ENCODE measurements at regions not wholly inside any gene's neighbourhood (a gene's known extent, or its start where the extent isn't known, plus 50 kb on each side); places are given as distances from the start of the nearest gene placed in this dataset.
A peak's percentile ranks its signal among the peaks of the same experiment; 100 is the strongest.
"Not testable (repeated sequence)": the region's sequence is repeated elsewhere in the genome, so short reads cannot be mapped to it uniquely, and the experiment has no call there.

- Histone ChIP-seq H3K27ac (no peak overlapping the region), H3K4me3 (no peak overlapping the region)
- no peak for DNase-seq
These were observed 74.9 kb downstream of the ALG10 start for GRCh38 chr12:34097213-34097612.

GRCh38 chr12:34105392-34105933 lies 83.2 kb downstream of the ALG10 start:
- Histone ChIP-seq H3K4me1 (no peaks in the 10 kb centered on the region), H3K4me3 (no peak overlapping the region), H3K9me3 (replicated peaks) (no peaks in the 10 kb centered on the region), H3K27ac (no peak overlapping the region), H3K27me3 (no peaks in the 10 kb centered on the region), H3K36me3 (no peaks in the 10 kb centered on the region)
- DNase-seq: no peak

More at GRCh38 chr12:34097213-34097612, 74.9 kb downstream of the ALG10 start:
- no peaks in the 10 kb centered on the region for H3K36me3 ChIP-seq
- H3K27me3 ChIP-seq: no peaks in the 10 kb centered on the region
- H3K4me1 ChIP-seq: no peaks in the 10 kb centered on the region
- no peaks in the 10 kb centered on the region for H3K9me3 ChIP-seq (replicated peaks)

GRCh38 chr12:34106172-34106571 lies 83.9 kb downstream of the ALG10 start:
- Histone ChIP-seq H3K9me3 (replicated peaks) (no peaks in the 10 kb centered on the region), H3K36me3 (no peaks in the 10 kb centered on the region), H3K4me3 (no peak overlapping the region), H3K27ac (no peak overlapping the region), H3K27me3 (no peaks in the 10 kb centered on the region), H3K4me1 (no peaks in the 10 kb centered on the region)
- no peak for DNase-seq

GRCh38 chr12:34107016-34107415 lies 84.7 kb downstream of the ALG10 start:
- DNase-seq: no peak
- no peaks in the 10 kb centered on the region for H3K9me3 ChIP-seq (replicated peaks)

GRCh38 chr12:34107781-34108404 lies 85.6 kb downstream of the ALG10 start:
- no peak for DNase-seq
- Histone ChIP-seq H3K4me1 (no peaks in the 10 kb centered on the region), H3K9me3 (replicated peaks) (no peaks in the 10 kb centered on the region), H3K27me3 (no peaks in the 10 kb centered on the region), H3K4me3 (no peak overlapping the region), H3K27ac (no peak overlapping the region), H3K36me3 (no peaks in the 10 kb centered on the region)

More at GRCh38 chr12:34107016-34107415, 84.7 kb downstream of the ALG10 start:
- H3K4me3 ChIP-seq: no peak overlapping the region
- no peaks in the 10 kb centered on the region for H3K4me1 ChIP-seq
- no peak overlapping the region for H3K27ac ChIP-seq
- H3K36me3 ChIP-seq: no peaks in the 10 kb centered on the region
- no peaks in the 10 kb centered on the region for H3K27me3 ChIP-seq

- no peaks in the 10 kb centered on the region for H3K4me1 ChIP-seq
- no peaks in the 10 kb centered on the region for H3K9me3 ChIP-seq (replicated peaks)
- no peaks in the 10 kb centered on the region for H3K36me3 ChIP-seq
- no peak overlapping the region for H3K27ac ChIP-seq
- H3K4me3 ChIP-seq: no peak overlapping the region
- no peak for DNase-seq
- H3K27me3 ChIP-seq: no peaks in the 10 kb centered on the region
These were observed 86.1 kb downstream of the ALG10 start for GRCh38 chr12:34108405-34108803.

- DNase-seq: no peak
- Histone ChIP-seq H3K36me3 (no peaks in the 10 kb centered on the region), H3K4me3 (no peak overlapping the region), H3K27ac (no peak overlapping the region), H3K27me3 (no peaks in the 10 kb centered on the region), H3K9me3 (replicated peaks) (no peaks in the 10 kb centered on the region), H3K4me1 (no peaks in the 10 kb centered on the region)
These were observed 86.7 kb downstream of the ALG10 start for GRCh38 chr12:34108967-34109366.

GRCh38 chr12:34109390-34109789 lies 87.1 kb downstream of the ALG10 start:
- Histone ChIP-seq H3K36me3 (no peaks in the 10 kb centered on the region), H3K4me3 (no peak overlapping the region), H3K27ac (no peak overlapping the region), H3K4me1 (no peaks in the 10 kb centered on the region), H3K9me3 (replicated peaks) (no peaks in the 10 kb centered on the region), H3K27me3 (no peaks in the 10 kb centered on the region)
- DNase-seq: no peak

GRCh38 chr12:34109909-34110531 lies 87.7 kb downstream of the ALG10 start:
- not testable (repeated sequence) for H3K27me3 ChIP-seq; DNase-seq; H3K27ac ChIP-seq; H3K4me3 ChIP-seq; H3K4me1 ChIP-seq; H3K9me3 ChIP-seq (replicated peaks); H3K36me3 ChIP-seq

GRCh38 chr12:34119366-34119765 lies 97.1 kb downstream of the ALG10 start:
- Histone ChIP-seq H3K27me3 (no peaks in the 10 kb centered on the region), H3K27ac (no peak overlapping the region), H3K36me3 (no peaks in the 10 kb centered on the region), H3K4me1 (no peaks in the 10 kb centered on the region), H3K9me3 (replicated peaks) (no peaks in the 10 kb centered on the region), H3K4me3 (no peak overlapping the region)
- DNase-seq: no peak

- no peak overlapping the region for H3K27ac ChIP-seq
- no peaks in the 10 kb centered on the region for H3K9me3 ChIP-seq (replicated peaks)
- no peaks in the 10 kb centered on the region for H3K36me3 ChIP-seq
- DNase-seq: no peak
- no peak overlapping the region for H3K4me3 ChIP-seq
- H3K4me1 ChIP-seq: no peaks in the 10 kb centered on the region
- H3K27me3 ChIP-seq: no peaks in the 10 kb centered on the region
These were observed 99.1 kb downstream of the ALG10 start for GRCh38 chr12:34121360-34121759.

GRCh38 chr12:34123092-34123491 lies 100.8 kb downstream of the ALG10 start:
- not testable (repeated sequence) for H3K36me3 ChIP-seq; H3K4me3 ChIP-seq; H3K27me3 ChIP-seq; H3K9me3 ChIP-seq (replicated peaks); H3K27ac ChIP-seq; H3K4me1 ChIP-seq
- DNase-seq: peak in 1 of 2 experiments; percentile 68

- Histone ChIP-seq H3K27ac (no peak overlapping the region), H3K36me3 (no peaks in the 10 kb centered on the region), H3K4me3 (no peak overlapping the region), H3K4me1 (no peaks in the 10 kb centered on the region), H3K9me3 (replicated peaks) (no peaks in the 10 kb centered on the region), H3K27me3 (no peaks in the 10 kb centered on the region)
- no peak for DNase-seq
These were observed 102.3 kb downstream of the ALG10 start for GRCh38 chr12:34124608-34125007.

GRCh38 chr12:34126239-34126641 lies 103.9 kb downstream of the ALG10 start:
- no peak for DNase-seq
- Histone ChIP-seq H3K27ac (no peak overlapping the region), H3K36me3 (no peaks in the 10 kb centered on the region), H3K27me3 (no peaks in the 10 kb centered on the region), H3K4me1 (no peaks in the 10 kb centered on the region), H3K4me3 (no peak overlapping the region), H3K9me3 (replicated peaks) (no peaks in the 10 kb centered on the region)

- no peaks in the 10 kb centered on the region for H3K4me1 ChIP-seq
- DNase-seq: no peak
- H3K27ac ChIP-seq: no peak overlapping the region
- H3K27me3 ChIP-seq: no peaks in the 10 kb centered on the region
- H3K36me3 ChIP-seq: no peaks in the 10 kb centered on the region
- H3K4me3 ChIP-seq: no peak overlapping the region
- no peaks in the 10 kb centered on the region for H3K9me3 ChIP-seq (replicated peaks)
These were observed 104.5 kb downstream of the ALG10 start for GRCh38 chr12:34126805-34127204.

GRCh38 chr12:34127379-34127778 lies 105.1 kb downstream of the ALG10 start:
- H3K27ac ChIP-seq; H3K9me3 ChIP-seq (replicated peaks); DNase-seq; H3K27me3 ChIP-seq; H3K4me1 ChIP-seq; H3K4me3 ChIP-seq; H3K36me3 ChIP-seq: not testable (repeated sequence)

Measured in SJCRH30 (cell line).